ENCODE measurements at regions not wholly inside any gene's neighbourhood (a gene's known extent, or its start where the extent isn't known, plus 50 kb on each side); places are given as distances from the start of the nearest gene placed in this dataset.

DNA sequence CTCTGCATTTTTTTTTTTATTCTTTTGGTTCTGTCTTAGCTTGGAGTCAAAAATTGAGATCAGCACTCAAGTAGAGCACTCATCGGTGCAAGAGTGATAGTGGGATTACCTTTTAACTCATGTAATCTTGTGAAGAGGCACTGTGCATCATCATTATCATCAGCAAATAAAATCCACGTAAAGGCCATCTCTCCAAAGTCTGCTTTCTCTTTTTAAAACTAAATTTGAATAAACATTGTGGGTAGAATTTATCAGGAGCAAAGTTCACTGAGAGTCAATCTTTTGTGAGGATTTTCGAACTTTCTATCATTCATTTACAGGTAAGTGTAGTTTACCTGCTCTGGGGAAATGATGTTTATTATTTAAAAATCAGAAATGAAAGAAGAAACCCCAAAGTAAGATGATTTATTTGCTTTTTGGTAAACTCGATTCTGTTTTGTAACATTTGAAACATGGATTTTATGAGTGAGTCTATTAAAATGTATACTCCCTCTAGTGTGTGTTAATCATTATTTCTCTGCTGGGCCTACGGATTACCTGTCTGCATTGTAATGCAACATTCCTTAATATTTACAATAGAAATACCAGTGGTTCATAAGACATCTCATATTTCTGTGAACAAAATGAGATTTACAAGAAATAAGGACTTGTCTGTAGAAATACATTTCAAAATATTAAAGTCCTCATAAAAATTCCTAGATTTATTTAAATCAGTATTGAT, 327.7 kb upstream of the NAALADL2 start:
- TF ChIP-seq EP300 (IDR thresholded peaks at IDR 0.05; ENCODE audit: borderline replicate concordance), result no peak
- TF ChIP-seq CEBPB (IDR thresholded peaks at IDR 0.05), result no peak
- TF ChIP-seq, protein P1, sequence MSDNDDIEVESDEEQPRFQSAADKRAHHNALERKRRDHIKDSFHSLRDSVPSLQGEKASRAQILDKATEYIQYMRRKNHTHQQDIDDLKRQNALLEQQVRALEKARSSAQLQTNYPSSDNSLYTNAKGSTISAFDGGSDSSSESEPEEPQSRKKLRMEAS (IDR thresholded peaks at IDR 0.05), result no peak
- no peak for TF ChIP-seq FOXM1 (IDR thresholded peaks at IDR 0.05; ENCODE audit: borderline replicate concordance, low read depth)
- TF ChIP-seq TAF1 (IDR thresholded peaks at IDR 0.05; ENCODE audit: low read depth), result no peak
- TF ChIP-seq EGR1 (IDR thresholded peaks at IDR 0.05), result no peak
- TF ChIP-seq, protein P2, sequence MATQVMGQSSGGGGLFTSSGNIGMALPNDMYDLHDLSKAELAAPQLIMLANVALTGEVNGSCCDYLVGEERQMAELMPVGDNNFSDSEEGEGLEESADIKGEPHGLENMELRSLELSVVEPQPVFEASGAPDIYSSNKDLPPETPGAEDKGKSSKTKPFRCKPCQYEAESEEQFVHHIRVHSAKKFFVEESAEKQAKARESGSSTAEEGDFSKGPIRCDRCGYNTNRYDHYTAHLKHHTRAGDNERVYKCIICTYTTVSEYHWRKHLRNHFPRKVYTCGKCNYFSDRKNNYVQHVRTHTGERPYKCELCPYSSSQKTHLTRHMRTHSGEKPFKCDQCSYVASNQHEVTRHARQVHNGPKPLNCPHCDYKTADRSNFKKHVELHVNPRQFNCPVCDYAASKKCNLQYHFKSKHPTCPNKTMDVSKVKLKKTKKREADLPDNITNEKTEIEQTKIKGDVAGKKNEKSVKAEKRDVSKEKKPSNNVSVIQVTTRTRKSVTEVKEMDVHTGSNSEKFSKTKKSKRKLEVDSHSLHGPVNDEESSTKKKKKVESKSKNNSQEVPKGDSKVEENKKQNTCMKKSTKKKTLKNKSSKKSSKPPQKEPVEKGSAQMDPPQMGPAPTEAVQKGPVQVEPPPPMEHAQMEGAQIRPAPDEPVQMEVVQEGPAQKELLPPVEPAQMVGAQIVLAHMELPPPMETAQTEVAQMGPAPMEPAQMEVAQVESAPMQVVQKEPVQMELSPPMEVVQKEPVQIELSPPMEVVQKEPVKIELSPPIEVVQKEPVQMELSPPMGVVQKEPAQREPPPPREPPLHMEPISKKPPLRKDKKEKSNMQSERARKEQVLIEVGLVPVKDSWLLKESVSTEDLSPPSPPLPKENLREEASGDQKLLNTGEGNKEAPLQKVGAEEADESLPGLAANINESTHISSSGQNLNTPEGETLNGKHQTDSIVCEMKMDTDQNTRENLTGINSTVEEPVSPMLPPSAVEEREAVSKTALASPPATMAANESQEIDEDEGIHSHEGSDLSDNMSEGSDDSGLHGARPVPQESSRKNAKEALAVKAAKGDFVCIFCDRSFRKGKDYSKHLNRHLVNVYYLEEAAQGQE (IDR thresholded peaks at IDR 0.05; ENCODE audit: low read depth), result no peak
- TF ChIP-seq RAD21 (IDR thresholded peaks at IDR 0.05; ENCODE audit: low read depth), result no peak
- TF ChIP-seq YY1 (IDR thresholded peaks at IDR 0.05; ENCODE audit: low read depth), result no peak
- no peak for TF ChIP-seq ZBTB7A (IDR thresholded peaks at IDR 0.05; ENCODE audit: low read depth)

DNA sequence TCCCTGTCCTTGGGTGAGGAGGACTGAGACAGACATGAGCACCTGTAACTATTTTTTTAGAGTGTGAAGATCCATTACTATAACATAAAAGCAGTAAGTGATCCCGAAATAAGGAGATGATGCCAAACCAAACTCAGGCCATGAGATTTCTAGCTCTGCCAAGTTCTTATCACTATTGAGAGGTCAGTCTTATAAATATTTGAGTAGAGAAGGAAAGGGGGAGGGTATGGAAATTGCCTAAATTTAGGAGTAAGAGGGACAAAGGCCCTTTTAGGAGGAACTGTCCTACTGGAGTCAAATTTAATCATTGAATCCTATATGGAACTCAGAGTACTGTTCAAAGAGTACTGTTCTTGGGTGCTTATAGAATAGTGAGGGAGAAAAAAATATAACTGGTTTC, 326.9 kb upstream of the NAALADL2 start:
- TF ChIP-seq EP300 (IDR thresholded peaks at IDR 0.05; ENCODE audit: borderline replicate concordance) (no peak), CREB1 (IDR thresholded peaks at IDR 0.05; ENCODE audit: low read depth) (no peak), RAD21 (IDR thresholded peaks at IDR 0.05; ENCODE audit: low read depth) (no peak), EGR1 (IDR thresholded peaks at IDR 0.05) (no peak), TAF1 (IDR thresholded peaks at IDR 0.05; ENCODE audit: low read depth) (no peak), TEAD4 (IDR thresholded peaks at IDR 0.05) (no peak), ZBTB7A (IDR thresholded peaks at IDR 0.05; ENCODE audit: low read depth) (no peak), TCF12 (IDR thresholded peaks at IDR 0.05; ENCODE audit: low read depth) (no peak), FOXM1 (IDR thresholded peaks at IDR 0.05; ENCODE audit: borderline replicate concordance, low read depth) (no peak), CEBPB (IDR thresholded peaks at IDR 0.05) (no peak), NFIC (IDR thresholded peaks at IDR 0.05) (no peak), YY1 (IDR thresholded peaks at IDR 0.05; ENCODE audit: low read depth) (no peak)
- TF ChIP-seq, protein P1 (IDR thresholded peaks at IDR 0.05), result no peak
- TF ChIP-seq, protein P2 (IDR thresholded peaks at IDR 0.05; ENCODE audit: low read depth), result no peak
- TF ChIP-seq, protein P3, sequence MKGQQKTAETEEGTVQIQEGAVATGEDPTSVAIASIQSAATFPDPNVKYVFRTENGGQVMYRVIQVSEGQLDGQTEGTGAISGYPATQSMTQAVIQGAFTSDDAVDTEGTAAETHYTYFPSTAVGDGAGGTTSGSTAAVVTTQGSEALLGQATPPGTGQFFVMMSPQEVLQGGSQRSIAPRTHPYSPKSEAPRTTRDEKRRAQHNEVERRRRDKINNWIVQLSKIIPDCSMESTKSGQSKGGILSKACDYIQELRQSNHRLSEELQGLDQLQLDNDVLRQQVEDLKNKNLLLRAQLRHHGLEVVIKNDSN (IDR thresholded peaks at IDR 0.05), result no peak

DNA sequence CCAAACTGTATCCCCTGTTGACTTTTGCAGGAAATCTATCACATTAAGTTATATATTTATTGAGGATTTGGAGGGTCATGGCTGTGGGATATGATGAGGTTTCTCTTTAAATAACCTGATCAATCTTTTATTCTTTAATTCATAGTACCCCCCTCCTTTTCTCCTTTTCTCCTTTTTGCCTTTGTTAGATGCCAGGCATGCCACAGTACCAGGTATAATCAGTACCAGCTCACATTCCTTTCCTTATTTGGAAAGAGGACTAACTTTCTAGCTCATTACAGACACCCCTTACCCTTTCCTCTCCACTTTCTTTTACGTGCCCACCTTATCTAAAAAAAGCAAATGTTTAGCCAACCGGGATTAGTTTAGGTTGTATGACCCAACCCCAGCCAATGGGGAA, 326.4 kb upstream of the NAALADL2 start:
- TF ChIP-seq, protein P3 (IDR thresholded peaks at IDR 0.05), result no peak
- TF ChIP-seq FOXM1 (IDR thresholded peaks at IDR 0.05; ENCODE audit: borderline replicate concordance, low read depth) (no peak), CREB1 (IDR thresholded peaks at IDR 0.05; ENCODE audit: low read depth) (no peak), TEAD4 (IDR thresholded peaks at IDR 0.05) (peak; percentile 68)

DNA sequence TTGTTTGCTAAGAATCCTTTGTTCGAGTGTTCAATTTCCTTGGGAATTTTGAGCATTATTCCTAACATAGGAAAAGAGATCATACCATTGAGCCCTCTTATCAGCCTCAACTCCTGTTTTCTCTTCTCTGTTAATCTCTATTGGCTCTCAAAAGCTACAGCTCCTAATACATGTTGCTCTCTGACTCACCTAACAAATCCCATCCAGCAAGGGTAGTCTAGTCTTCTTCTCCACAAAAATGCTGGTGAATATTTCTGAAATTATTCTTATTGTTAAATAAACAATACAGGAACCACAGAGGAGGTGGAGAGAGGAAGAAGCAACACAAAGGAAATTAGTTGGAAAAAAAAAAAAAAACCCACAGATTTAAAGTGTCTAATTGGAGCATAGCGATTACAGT, 325.8 kb upstream of the NAALADL2 start:
- TF ChIP-seq TCF12 (IDR thresholded peaks at IDR 0.05; ENCODE audit: low read depth), result no peak
- TF ChIP-seq YY1 (IDR thresholded peaks at IDR 0.05; ENCODE audit: low read depth), result no peak
- no peak for TF ChIP-seq FOXM1 (IDR thresholded peaks at IDR 0.05; ENCODE audit: borderline replicate concordance, low read depth)
- TF ChIP-seq RAD21 (IDR thresholded peaks at IDR 0.05; ENCODE audit: low read depth), result no peak
- TF ChIP-seq TAF1 (IDR thresholded peaks at IDR 0.05; ENCODE audit: low read depth), result no peak

DNA sequence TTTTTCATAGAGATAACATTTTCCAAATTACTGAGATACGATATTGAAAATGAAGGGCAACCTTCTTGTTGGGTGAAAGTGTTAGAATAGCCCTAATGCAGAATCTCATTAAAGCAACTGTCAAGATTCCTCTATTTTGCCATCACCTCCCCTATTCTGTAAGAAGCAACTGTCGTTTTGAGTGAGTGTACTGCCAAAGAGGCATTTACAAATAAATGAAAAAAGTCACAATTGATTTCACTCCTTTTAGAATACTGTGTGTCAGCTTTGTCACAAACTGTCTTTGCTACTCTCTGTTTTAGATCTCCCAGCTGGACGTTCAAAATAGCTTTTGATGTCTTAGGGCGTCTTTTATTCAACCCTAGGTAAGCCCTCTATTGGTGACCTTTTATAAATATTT, 322.8 kb upstream of the NAALADL2 start:
- TF ChIP-seq NFIC (IDR thresholded peaks at IDR 0.05) (no peak), ZBTB7A (IDR thresholded peaks at IDR 0.05; ENCODE audit: low read depth) (no peak), FOXM1 (IDR thresholded peaks at IDR 0.05; ENCODE audit: borderline replicate concordance, low read depth) (no peak), EGR1 (IDR thresholded peaks at IDR 0.05) (no peak), TCF12 (IDR thresholded peaks at IDR 0.05; ENCODE audit: low read depth) (no peak), CREB1 (IDR thresholded peaks at IDR 0.05; ENCODE audit: low read depth) (no peak), TEAD4 (IDR thresholded peaks at IDR 0.05) (no peak), RAD21 (IDR thresholded peaks at IDR 0.05; ENCODE audit: low read depth) (no peak), TAF1 (IDR thresholded peaks at IDR 0.05; ENCODE audit: low read depth) (no peak), CEBPB (IDR thresholded peaks at IDR 0.05) (no peak), YY1 (IDR thresholded peaks at IDR 0.05; ENCODE audit: low read depth) (no peak), EP300 (IDR thresholded peaks at IDR 0.05; ENCODE audit: borderline replicate concordance) (no peak)
- TF ChIP-seq, protein P3 (IDR thresholded peaks at IDR 0.05), result no peak
- TF ChIP-seq, protein P1 (IDR thresholded peaks at IDR 0.05), result no peak
- TF ChIP-seq, protein P2 (IDR thresholded peaks at IDR 0.05; ENCODE audit: low read depth), result no peak
